ENCODE measurements at regions not wholly inside any gene's neighbourhood (a gene's known extent, or its start where the extent isn't known, plus 50 kb on each side); places are given as distances from the start of the nearest gene placed in this dataset.

- no peaks in the 10 kb centered on the region for H3K79me1 ChIP-seq (ENCODE audit: insufficient read depth, low read depth, low read length, poor library complexity, severe bottlenecking)
- H3K4me1 Mint-ChIP-seq = no peaks in the 10 kb centered on the region
- WGBS (ENCODE audit: extremely low coverage, insufficient read length, low lambda C conversion rate) = no CpG with 5 or more reads among the region's 1 CpG
- no peak overlapping the region for H4K8ac ChIP-seq (replicated peaks; ENCODE audit: insufficient read length, low read depth, low read length)
- no peak overlapping the region for H3K4me2 ChIP-seq (ENCODE audit: insufficient read depth, insufficient read length, low read length)
- no peak for DNase-seq
- no peak overlapping the region for H3K27ac Mint-ChIP-seq
- H2BK15ac ChIP-seq (ENCODE audit: low read depth, low read length) = no peak overlapping the region
- no peak overlapping the region for H2BK12ac ChIP-seq (ENCODE audit: insufficient read length, low read depth, low read length)
- no peak overlapping the region for H4K91ac ChIP-seq (ENCODE audit: insufficient read length, low read depth, low read length)
- H3K4ac ChIP-seq (ENCODE audit: low read depth, low read length) = no peak overlapping the region
- no peaks in the 10 kb centered on the region for H3K9me3 Mint-ChIP-seq
- H2BK5ac ChIP-seq (ENCODE audit: insufficient read length, low read length) = no peak overlapping the region
- H3K27me3 ChIP-seq (ENCODE audit: insufficient read depth, low read length) = no peaks in the 10 kb centered on the region
- H3K4me3 Mint-ChIP-seq = no peak overlapping the region
- no peak overlapping the region for H2BK120ac ChIP-seq (ENCODE audit: low read depth, low read length, poor library complexity, severe bottlenecking)
- H3K27ac ChIP-seq (ENCODE audit: insufficient read length, low read depth, low read length) = no peak overlapping the region
- H3K23ac ChIP-seq (ENCODE audit: insufficient read length, low read depth, low read length) = no peak overlapping the region
- no peak overlapping the region for H3T11ph ChIP-seq (ENCODE audit: low read length)
- no peak overlapping the region for H3K9ac ChIP-seq (ENCODE audit: extremely low read depth, insufficient read length, low read length)
- no peak overlapping the region for H3K56ac ChIP-seq (ENCODE audit: insufficient read length, low read depth, low read length)
- H3K79me2 ChIP-seq (ENCODE audit: insufficient read depth, low read length) = no peaks in the 10 kb centered on the region
- no peak overlapping the region for H2BK20ac ChIP-seq (ENCODE audit: low read depth, low read length, poor library complexity, severe bottlenecking)
- H3K4me1 ChIP-seq (ENCODE audit: insufficient read depth, low read length) = no peaks in the 10 kb centered on the region
- H4K20me1 ChIP-seq (ENCODE audit: control insufficient read depth, insufficient read depth, insufficient read length) = no peaks in the 10 kb centered on the region
- H4K5ac ChIP-seq (ENCODE audit: insufficient read length, low read depth, low read length) = no peak overlapping the region
- H2AFZ ChIP-seq (ENCODE audit: low read length) = no peak overlapping the region
- no peak overlapping the region for H2AK5ac ChIP-seq (ENCODE audit: insufficient read length, low read length)
- no peak overlapping the region for H3K14ac ChIP-seq (ENCODE audit: insufficient read depth, low read length)
- no peaks in the 10 kb centered on the region for H3K23me2 ChIP-seq (ENCODE audit: insufficient read length, low read depth, low read length, poor library complexity, severe bottlenecking)
- H3K27me3 Mint-ChIP-seq (ENCODE audit: low read depth) = no peaks in the 10 kb centered on the region
- H3K18ac ChIP-seq (ENCODE audit: insufficient read length, low read depth, low read length) = no peak overlapping the region
- no peaks in the 10 kb centered on the region for H3K36me3 Mint-ChIP-seq (ENCODE audit: insufficient read depth in 1 of 3, low read depth in 3 of 3)
- TF ChIP-seq CTCF (conservative IDR thresholded peaks at IDR 0.05) = no peak
- no peaks in the 10 kb centered on the region for H3K9me3 ChIP-seq (ENCODE audit: control insufficient read depth, low read depth, low read length)
These were observed 888.9 kb downstream of the SQOR start for GRCh38 chr15:46523701-46524100.

Measured in H9 (cell line).